ENCODE measurements at regions not wholly inside any gene's neighbourhood (a gene's known extent, or its start where the extent isn't known, plus 50 kb on each side); places are given as distances from the start of the nearest gene placed in this dataset.

- Histone ChIP-seq H3K27me3 (peaks cover 9% of the 10 kb centered on the region), H3K27ac (no peak overlapping the region), H3K36me3 (no peaks in the 10 kb centered on the region), H3K4me3 (no peak overlapping the region), H3K4me1 (peaks cover 5% of the 10 kb centered on the region; the same call in 1 of the 2 replicates), H3K9me3 (replicated peaks) (no peaks in the 10 kb centered on the region)
- DNase-seq, result no peak
Measured at GRCh38 chr1:57489358-57490036, 65.6 kb upstream of the DAB1 start.

- Histone ChIP-seq H3K4me1 (peaks cover 4% of the 10 kb centered on the region; the same call in 1 of the 2 replicates), H3K4me3 (no peak overlapping the region), H3K36me3 (no peaks in the 10 kb centered on the region), H3K27me3 (peaks cover 9% of the 10 kb centered on the region), H3K27ac (no peak overlapping the region), H3K9me3 (replicated peaks) (no peaks in the 10 kb centered on the region)
- no peak for DNase-seq
Measured at GRCh38 chr1:57485643-57486042, 61.8 kb upstream of the DAB1 start.

GRCh38 chr1:57483954-57484353, 60.1 kb upstream of the DAB1 start:
- Histone ChIP-seq H3K27me3 (peaks cover 9% of the 10 kb centered on the region), H3K36me3 (no peaks in the 10 kb centered on the region), H3K27ac (no peak overlapping the region), H3K4me1 (no peaks in the 10 kb centered on the region), H3K9me3 (replicated peaks) (no peaks in the 10 kb centered on the region), H3K4me3 (no peak overlapping the region)
- no peak for DNase-seq

- Histone ChIP-seq H3K4me3 (no peak overlapping the region), H3K27ac (no peak overlapping the region), H3K4me1 (no peaks in the 10 kb centered on the region), H3K9me3 (replicated peaks) (no peaks in the 10 kb centered on the region), H3K36me3 (no peaks in the 10 kb centered on the region), H3K27me3 (peaks cover 2% of the 10 kb centered on the region)
- no peak for DNase-seq
Measured at GRCh38 chr1:57479471-57479870, 55.6 kb upstream of the DAB1 start.

GRCh38 chr1:57475366-57475765, 51.5 kb upstream of the DAB1 start:
- H3K4me3 ChIP-seq, result no peak overlapping the region
- H3K27ac ChIP-seq, result no peak overlapping the region
- no peak for DNase-seq
- H3K4me1 ChIP-seq, result no peaks in the 10 kb centered on the region
- no peaks in the 10 kb centered on the region for H3K36me3 ChIP-seq
- H3K27me3 ChIP-seq, result peaks cover 3% of the 10 kb centered on the region; the same call in 1 of the 2 replicates
- no peaks in the 10 kb centered on the region for H3K9me3 ChIP-seq (replicated peaks)

GRCh38 chr1:57474137-57474750, 50.4 kb upstream of the DAB1 start:
- H3K27ac ChIP-seq, result no peak overlapping the region
- H3K4me3 ChIP-seq, result no peak overlapping the region
- no peaks in the 10 kb centered on the region for H3K36me3 ChIP-seq
- peaks cover 3% of the 10 kb centered on the region; the same call in 1 of the 2 replicates for H3K27me3 ChIP-seq
- H3K9me3 ChIP-seq (replicated peaks), result no peaks in the 10 kb centered on the region
- no peak for DNase-seq
- H3K4me1 ChIP-seq, result no peaks in the 10 kb centered on the region

Measured in SJCRH30 (cell line).